ENCODE measurements at regions not wholly inside any gene's neighbourhood (a gene's known extent, or its start where the extent isn't known, plus 50 kb on each side); places are given as distances from the start of the nearest gene placed in this dataset.

DNA sequence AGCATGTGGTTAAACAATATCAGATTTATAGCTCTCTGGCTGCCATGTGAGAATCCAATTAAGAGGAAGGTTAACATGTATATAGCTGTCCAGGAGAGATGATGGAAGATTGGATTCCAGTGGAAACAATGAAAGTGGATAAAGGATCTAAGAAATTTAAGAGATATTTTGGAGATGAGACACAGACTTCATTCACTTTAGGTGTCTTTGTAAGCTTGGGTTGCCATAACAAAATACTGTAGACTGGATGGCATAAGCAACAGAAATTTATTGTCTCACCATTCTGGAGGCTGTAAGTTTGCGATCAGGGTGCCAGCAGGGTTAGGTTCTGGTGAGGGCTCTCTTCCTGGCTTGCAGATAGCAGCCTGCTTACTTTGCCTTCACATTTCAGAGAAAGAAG lies 155.9 kb upstream of the MYOCD start:
- TF ChIP-seq, protein P1, sequence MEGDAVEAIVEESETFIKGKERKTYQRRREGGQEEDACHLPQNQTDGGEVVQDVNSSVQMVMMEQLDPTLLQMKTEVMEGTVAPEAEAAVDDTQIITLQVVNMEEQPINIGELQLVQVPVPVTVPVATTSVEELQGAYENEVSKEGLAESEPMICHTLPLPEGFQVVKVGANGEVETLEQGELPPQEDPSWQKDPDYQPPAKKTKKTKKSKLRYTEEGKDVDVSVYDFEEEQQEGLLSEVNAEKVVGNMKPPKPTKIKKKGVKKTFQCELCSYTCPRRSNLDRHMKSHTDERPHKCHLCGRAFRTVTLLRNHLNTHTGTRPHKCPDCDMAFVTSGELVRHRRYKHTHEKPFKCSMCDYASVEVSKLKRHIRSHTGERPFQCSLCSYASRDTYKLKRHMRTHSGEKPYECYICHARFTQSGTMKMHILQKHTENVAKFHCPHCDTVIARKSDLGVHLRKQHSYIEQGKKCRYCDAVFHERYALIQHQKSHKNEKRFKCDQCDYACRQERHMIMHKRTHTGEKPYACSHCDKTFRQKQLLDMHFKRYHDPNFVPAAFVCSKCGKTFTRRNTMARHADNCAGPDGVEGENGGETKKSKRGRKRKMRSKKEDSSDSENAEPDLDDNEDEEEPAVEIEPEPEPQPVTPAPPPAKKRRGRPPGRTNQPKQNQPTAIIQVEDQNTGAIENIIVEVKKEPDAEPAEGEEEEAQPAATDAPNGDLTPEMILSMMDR (IDR thresholded peaks at IDR 0.05): no peak
- TF ChIP-seq EP300 (IDR thresholded peaks at IDR 0.05; ENCODE audit: low read depth): no peak
